Stimulated activated naive B cell treated with anti-CD40 and anti-IgM and Interleukin-4, amounts not matched to agents 10 μg/mL and 1 μg/mL and 100 μg/mL, for 72 hours (primary cell): ENCODE measurements at regions not wholly inside any gene's neighbourhood (a gene's known extent, or its start where the extent isn't known, plus 50 kb on each side); places are given as distances from the start of the nearest gene placed in this dataset.

Experiments used
- ATAC-seq, 2 donors: fragments of 150-1000 bp; cut with Tn5 transposase; replicated peaks; 2 replicates each; pipeline ENCODE4 v1.10.0; 2021; ENCODE audit warnings: moderate library complexity in 1 of 2
- DNase-seq: peaks from one replicate; pipeline ENCODE4 v3.0.0; 2021
- H3K27ac Mint-ChIP-seq: one replicate; pipeline ENCODE4 v1.8.0; 2022; ENCODE audit warnings: mild to moderate bottlenecking, mixed read lengths
- H3K27me3 Mint-ChIP-seq, 2 donors: one replicate each; pipeline ENCODE4 v1.8.0; 2022; ENCODE audit warnings: mixed read lengths in 2 of 2
- H3K36me3 Mint-ChIP-seq, 2 donors: one replicate each; pipeline ENCODE4 v1.8.0; 2022; ENCODE audit warnings: mixed read lengths in 2 of 2, mild to moderate bottlenecking in 1 of 2
- H3K4me1 Mint-ChIP-seq, 2 donors: one replicate each; pipeline ENCODE4 v1.8.0; 2022; ENCODE audit warnings: mixed read lengths in 2 of 2, mild to moderate bottlenecking in 1 of 2
- H3K4me3 Mint-ChIP-seq, 2 donors: one replicate each; pipeline ENCODE4 v1.8.0; 2022; ENCODE audit warnings: mild to moderate bottlenecking in 2 of 2, mixed read lengths in 2 of 2, moderate library complexity in 1 of 2
- H3K9me3 Mint-ChIP-seq, 2 donors: one replicate each; pipeline ENCODE4 v1.8.0; 2022; ENCODE audit warnings: mixed read lengths in 2 of 2, mild to moderate bottlenecking in 1 of 2

DNA sequence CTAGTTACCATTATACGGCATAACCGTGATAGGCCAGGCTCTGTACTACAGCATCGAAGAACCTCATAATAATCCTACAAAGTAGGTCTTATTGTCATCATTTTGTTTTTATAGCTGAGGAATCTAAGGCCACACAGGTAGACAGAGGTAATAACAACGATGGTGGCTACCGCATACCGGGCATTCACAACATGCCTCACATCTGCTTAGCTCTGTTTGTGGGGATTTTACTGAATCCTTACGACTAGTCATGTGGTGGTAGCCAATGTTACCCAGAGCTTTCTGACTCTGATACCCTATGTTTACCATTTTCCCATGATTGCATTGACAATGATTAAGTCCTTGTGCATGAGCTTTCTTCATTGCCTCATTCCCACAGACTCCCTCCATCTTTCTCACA lies 269.4 kb downstream of the TCF7L2 start:
- no peak for ATAC-seq
- DNase-seq, result no peak
- Mint-ChIP-seq H3K27me3 (peaks cover 7 to 14% of the 10 kb centered on the region in 2 donors), H3K36me3 (no peaks in the 10 kb centered on the region), H3K9me3 (peaks cover 0 to 2% of the 10 kb centered on the region in 2 donors), H3K27ac (no peak overlapping the region), H3K4me1 (no peaks in the 10 kb centered on the region), H3K4me3 (no peak overlapping the region)

DNA sequence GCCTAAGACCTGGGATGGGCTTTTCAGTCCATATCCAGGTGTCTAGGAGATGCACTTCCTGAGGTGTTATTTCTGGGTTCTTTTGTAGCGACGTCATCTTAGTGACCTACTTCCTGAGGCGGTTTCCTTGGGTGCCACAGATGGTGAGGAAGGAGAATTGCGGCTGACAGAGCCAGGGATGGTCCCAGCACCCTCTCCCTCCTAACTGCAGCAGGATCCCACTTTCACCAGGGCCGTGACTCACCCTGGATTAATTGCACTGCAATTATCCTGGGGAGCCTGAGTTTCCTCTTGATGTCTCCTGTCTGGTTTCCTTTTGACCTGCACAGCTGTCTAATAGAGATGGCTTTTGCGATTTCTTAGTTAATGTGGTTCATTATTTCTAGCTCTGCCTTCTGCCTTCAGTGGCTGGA lies 271.7 kb downstream of the TCF7L2 start:
- H3K36me3 Mint-ChIP-seq, result no peaks in the 10 kb centered on the region
- peaks cover 14 to 15% of the 10 kb centered on the region in 2 donors for H3K27me3 Mint-ChIP-seq
- no peak overlapping the region for H3K27ac Mint-ChIP-seq
- no peak overlapping the region for H3K4me3 Mint-ChIP-seq
- ATAC-seq (no peak), DNase-seq (no peak)
- peaks cover 7 to 14% of the 10 kb centered on the region in 2 donors for H3K4me1 Mint-ChIP-seq
- H3K9me3 Mint-ChIP-seq, result no peaks in the 10 kb centered on the region

DNA sequence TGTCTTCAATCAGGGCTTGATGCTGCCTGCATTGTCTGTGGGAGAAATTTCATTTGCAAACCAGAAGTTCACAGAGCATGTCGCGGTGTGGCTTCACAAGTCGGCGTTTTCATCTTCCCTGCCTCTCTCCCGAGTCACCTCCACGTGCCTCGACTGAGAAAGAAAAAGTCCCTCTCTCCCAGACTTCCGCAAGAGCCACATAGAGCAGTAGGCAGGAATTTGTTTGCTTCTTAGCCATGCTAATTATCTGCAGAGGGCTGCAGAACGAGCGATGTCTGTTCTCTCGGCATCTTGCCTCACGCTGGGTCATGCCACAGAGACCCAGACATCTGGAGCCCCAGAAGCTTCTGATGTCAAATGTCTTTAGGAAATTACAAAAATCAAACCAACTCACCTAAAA lies 272.2 kb downstream of the TCF7L2 start:
- no peaks in the 10 kb centered on the region for H3K9me3 Mint-ChIP-seq
- peaks cover 14 to 15% of the 10 kb centered on the region in 2 donors for H3K27me3 Mint-ChIP-seq
- no peak for DNase-seq
- H3K36me3 Mint-ChIP-seq, result no peaks in the 10 kb centered on the region
- H3K27ac Mint-ChIP-seq, result no peak overlapping the region
- no peak overlapping the region for H3K4me3 Mint-ChIP-seq
- H3K4me1 Mint-ChIP-seq, result peaks cover 8 to 17% of the 10 kb centered on the region in 2 donors
- ATAC-seq, result no peak

DNA sequence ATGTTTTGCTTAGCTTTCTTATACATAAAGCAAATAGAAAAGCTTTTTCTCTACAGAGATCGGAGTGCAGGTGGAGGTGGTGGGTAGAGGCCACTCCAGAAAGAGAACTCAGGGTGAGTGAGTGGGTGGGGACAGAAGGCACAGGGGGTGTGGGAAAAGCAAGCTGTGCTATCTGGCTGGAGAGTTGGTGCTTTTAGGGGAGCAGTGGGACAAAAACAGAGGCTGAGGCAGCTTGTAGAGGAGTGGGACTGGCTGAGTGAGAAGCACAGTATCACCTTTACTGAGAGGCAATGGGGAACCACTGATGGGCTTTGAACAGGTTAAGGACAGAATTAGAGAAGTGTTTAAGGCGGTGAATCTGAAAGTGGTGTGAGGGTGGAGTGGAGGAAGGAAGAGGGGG lies 275.3 kb downstream of the TCF7L2 start:
- no peak for ATAC-seq
- Mint-ChIP-seq H3K4me1 (peaks cover 8 to 17% of the 10 kb centered on the region in 2 donors), H3K27ac (no peak overlapping the region), H3K27me3 (peaks cover 14 to 15% of the 10 kb centered on the region in 2 donors), H3K9me3 (no peaks in the 10 kb centered on the region), H3K36me3 (no peaks in the 10 kb centered on the region), H3K4me3 (no peak overlapping the region)
- no peak for DNase-seq

DNA sequence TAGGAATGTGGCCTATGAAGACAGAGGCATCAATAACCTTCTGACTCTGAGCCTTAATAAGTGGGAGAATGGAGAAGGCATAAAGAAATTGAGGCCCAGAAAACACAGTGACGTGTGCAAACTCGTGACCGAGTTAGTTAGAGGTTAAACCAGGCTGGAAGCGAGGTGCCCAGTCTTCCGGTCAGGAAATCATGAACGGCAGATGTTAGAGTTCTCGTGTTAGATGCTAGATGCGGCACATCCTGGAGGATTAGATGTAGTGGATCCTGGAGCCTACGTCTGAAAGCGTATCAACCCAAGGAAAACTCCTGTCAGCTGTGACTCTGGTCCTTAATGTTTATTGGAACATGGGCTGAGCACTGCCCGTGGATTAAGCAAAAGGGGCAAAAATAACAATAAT lies 275.9 kb downstream of the TCF7L2 start:
- Mint-ChIP-seq H3K4me1 (peaks cover 8 to 17% of the 10 kb centered on the region in 2 donors), H3K27me3 (peaks cover 14 to 15% of the 10 kb centered on the region in 2 donors), H3K9me3 (no peaks in the 10 kb centered on the region), H3K36me3 (no peaks in the 10 kb centered on the region), H3K27ac (no peak overlapping the region), H3K4me3 (no peak overlapping the region)
- ATAC-seq, result no peak
- no peak for DNase-seq

DNA sequence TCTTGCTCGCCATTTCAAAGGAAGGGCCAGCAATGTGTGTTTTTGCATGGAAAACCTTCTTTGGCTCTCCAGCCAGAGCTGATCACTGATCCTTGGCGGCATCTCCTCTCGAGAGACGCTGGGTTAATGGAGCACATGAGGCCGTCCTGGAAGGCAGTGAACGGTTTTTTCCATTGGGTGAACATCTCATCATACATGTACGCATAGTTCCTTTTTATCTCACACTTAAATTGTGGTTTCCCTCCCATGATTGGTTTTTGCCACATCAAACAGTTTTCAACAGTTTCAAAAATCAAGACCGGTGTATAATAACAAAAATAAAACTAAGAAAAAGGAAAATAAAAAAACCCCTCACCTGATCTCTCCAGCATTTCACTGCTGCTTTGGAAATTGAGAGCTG lies 276.4 kb downstream of the TCF7L2 start:
- H3K4me1 Mint-ChIP-seq, result peaks cover 8 to 17% of the 10 kb centered on the region in 2 donors
- no peaks in the 10 kb centered on the region for H3K36me3 Mint-ChIP-seq
- DNase-seq (peak; percentile 4), ATAC-seq (peak; percentile 75 to 80)
- no peaks in the 10 kb centered on the region for H3K9me3 Mint-ChIP-seq
- H3K27ac Mint-ChIP-seq, result no peak overlapping the region
- H3K27me3 Mint-ChIP-seq, result peaks cover 14 to 15% of the 10 kb centered on the region in 2 donors
- H3K4me3 Mint-ChIP-seq, result no peak overlapping the region

DNA sequence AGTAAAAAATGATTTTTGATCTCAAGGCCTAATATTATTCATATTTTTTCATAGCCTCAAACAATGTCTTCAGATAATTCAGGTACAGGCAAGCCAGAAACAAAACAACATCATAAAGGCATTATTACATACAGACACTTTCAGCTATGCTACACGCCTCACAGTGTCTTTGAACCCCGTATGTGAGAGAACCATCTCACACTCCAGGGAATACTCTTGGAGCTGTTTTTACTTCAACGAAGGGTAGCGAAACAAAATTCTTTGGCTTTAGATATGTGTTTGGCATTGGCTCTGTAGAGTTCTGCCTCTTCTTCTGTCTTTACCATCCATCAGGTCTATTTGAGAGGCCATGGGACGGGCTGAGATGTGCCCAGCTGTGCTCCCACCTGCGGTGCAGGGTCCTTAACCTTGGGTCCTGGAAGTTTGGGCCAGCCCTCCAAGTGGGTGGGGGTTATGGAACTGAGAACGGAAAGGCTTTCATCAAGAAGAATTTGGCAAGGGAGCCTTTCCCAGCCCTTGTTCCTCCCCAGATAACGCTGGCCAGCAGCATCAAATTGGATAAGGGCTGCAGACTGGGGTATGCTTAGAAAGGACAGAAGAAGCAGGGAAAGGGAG lies 276.9 kb downstream of the TCF7L2 start:
- H3K4me1 Mint-ChIP-seq, result peaks cover 8 to 17% of the 10 kb centered on the region in 2 donors
- H3K27me3 Mint-ChIP-seq, result peaks cover 14 to 15% of the 10 kb centered on the region in 2 donors
- ATAC-seq (no peak), DNase-seq (no peak)
- H3K27ac Mint-ChIP-seq, result no peak overlapping the region
- no peaks in the 10 kb centered on the region for H3K36me3 Mint-ChIP-seq
- no peaks in the 10 kb centered on the region for H3K9me3 Mint-ChIP-seq
- H3K4me3 Mint-ChIP-seq, result no peak overlapping the region

DNA sequence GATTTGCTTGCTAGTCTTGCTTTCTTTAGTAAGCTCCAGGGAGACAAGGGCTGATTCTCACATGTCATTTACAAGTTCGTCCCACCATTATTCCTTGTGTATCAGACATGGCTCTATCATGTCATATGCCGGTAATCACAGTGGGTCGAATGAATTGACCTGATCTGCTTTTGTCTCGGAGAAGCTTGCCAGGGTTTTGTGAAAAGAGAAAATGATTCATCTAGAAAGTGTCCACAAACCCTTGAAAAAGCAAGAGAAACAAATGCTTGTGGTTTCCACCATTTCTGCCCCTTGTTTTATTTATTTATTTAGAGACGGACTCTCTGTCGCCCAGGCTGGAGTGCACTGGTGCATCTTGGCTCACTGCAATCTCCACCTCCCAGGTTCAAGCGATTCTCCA lies 278.5 kb downstream of the TCF7L2 start:
- Mint-ChIP-seq H3K9me3 (no peaks in the 10 kb centered on the region), H3K4me3 (no peak overlapping the region), H3K36me3 (no peaks in the 10 kb centered on the region), H3K4me1 (peaks cover 11 to 25% of the 10 kb centered on the region in 2 donors), H3K27ac (no peak overlapping the region), H3K27me3 (peaks cover 5 to 10% of the 10 kb centered on the region in 2 donors)
- ATAC-seq (no peak), DNase-seq (no peak)

DNA sequence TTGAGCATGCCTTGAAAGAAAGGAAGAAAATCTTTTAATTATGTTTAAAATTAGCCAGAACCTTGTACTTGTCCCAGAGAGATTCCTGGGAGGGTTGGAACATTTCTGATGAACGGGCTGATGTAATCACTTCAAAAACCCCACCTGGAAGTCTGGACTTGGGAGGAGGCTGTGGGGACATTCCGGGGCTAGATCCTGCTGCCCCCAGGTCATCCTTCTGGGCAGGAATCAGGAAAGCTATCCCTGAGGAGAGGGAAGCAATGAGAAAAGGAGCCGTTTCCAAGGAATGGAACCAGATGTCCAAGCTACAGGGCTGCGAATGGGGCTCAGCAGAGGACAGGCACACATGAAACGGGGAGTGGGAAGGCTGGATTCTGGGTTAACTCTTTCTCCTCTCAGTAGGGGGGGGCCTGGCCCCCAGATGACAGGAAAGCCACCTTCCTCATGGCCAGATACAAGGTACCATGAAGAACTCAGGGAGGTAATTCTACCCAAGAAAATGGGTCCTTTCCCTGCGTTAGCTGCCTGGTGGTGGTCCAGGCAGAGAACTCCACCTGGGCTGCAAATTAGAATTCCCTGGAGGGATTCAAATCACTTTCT lies 280.1 kb downstream of the TCF7L2 start:
- peaks cover 13 to 29% of the 10 kb centered on the region in 2 donors for H3K4me1 Mint-ChIP-seq
- no peaks in the 10 kb centered on the region for H3K36me3 Mint-ChIP-seq
- peaks cover 0 to 7% of the 10 kb centered on the region in 2 donors for H3K27me3 Mint-ChIP-seq
- H3K4me3 Mint-ChIP-seq, result no peak overlapping the region
- H3K27ac Mint-ChIP-seq, result no peak overlapping the region
- ATAC-seq (no peak), DNase-seq (no peak)
- no peaks in the 10 kb centered on the region for H3K9me3 Mint-ChIP-seq

DNA sequence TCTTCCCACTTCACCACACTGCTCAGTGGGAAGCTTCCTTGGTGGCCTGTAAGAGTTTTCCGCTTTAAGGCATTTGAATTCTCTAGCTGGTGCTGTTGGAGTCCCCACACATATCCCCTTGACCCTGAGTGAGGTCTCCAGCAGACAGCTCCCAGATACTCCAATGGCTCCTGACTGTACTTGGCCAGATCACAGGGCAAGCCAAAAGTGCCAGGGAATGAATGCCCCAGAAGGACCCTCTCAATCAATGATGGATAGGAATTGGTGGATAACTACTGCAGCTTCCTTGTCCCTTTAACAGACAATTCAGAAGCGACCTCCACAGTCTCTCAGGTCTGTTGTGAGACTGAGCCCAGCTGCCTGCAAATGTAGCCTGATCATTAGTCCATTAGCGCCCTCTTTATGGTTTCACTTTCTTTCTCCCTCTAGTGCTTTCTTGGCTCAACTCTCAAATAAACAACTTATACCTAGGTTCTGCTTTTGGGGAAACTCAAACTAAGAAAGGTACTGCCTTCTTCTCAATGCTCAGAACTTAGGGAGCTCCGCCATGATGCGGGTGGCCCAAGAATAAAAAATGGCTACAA lies 283.0 kb downstream of the TCF7L2 start:
- DNase-seq (no peak), ATAC-seq (peak; percentile 57 to 60)
- peaks cover 4 to 12% of the 10 kb centered on the region in 2 donors for H3K4me1 Mint-ChIP-seq
- H3K27ac Mint-ChIP-seq, result no peak overlapping the region
- H3K9me3 Mint-ChIP-seq, result no peaks in the 10 kb centered on the region
- peak overlapping the region in 1 of 2 donors; percentile 8 for H3K4me3 Mint-ChIP-seq
- H3K27me3 Mint-ChIP-seq, result no peaks in the 10 kb centered on the region
- no peaks in the 10 kb centered on the region for H3K36me3 Mint-ChIP-seq

DNA sequence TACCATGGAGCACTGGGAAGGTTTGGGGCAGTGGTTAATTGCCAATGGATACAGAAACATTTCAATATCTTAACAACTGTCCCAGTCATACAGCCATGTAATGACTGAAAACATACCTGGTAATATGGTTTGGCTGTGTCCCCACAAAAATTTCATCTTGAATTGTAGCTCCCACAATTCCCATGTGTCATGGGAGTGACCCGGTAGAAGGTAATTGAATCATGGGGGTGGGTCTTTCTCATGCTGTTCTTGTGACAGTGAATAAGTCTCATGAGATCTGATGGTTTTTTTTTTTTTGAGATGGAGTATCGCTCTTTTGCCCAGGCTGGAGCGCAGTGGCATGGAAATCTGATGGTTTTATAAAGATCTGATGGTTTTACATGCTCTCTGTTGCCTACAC lies 284.4 kb downstream of the TCF7L2 start:
- Mint-ChIP-seq H3K27ac (no peak overlapping the region), H3K4me1 (peaks cover 4 to 12% of the 10 kb centered on the region in 2 donors), H3K27me3 (no peaks in the 10 kb centered on the region), H3K4me3 (no peak overlapping the region), H3K9me3 (no peaks in the 10 kb centered on the region), H3K36me3 (no peaks in the 10 kb centered on the region)
- ATAC-seq (no peak), DNase-seq (no peak)

DNA sequence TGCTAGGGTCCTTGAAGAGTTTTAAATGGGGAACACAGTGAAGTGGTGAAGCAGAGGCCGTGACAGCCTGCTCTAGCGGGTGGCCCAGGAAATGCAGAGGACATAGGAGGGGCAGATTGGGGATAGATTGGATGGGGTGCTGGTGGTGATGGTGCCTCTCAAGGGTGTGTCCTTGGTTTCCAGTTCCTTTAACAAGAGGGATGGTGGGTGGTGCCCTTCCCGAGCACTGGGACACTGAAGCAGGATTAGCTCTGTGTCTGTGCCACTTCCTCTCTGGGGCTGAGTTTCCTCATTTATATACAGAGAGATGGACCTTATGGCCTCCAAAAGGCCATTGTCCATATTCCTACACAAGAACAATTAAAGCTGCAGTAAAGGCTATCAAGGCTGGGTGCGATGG lies 285.5 kb downstream of the TCF7L2 start:
- no peaks in the 10 kb centered on the region for H3K9me3 Mint-ChIP-seq
- no peaks in the 10 kb centered on the region for H3K36me3 Mint-ChIP-seq

DNA sequence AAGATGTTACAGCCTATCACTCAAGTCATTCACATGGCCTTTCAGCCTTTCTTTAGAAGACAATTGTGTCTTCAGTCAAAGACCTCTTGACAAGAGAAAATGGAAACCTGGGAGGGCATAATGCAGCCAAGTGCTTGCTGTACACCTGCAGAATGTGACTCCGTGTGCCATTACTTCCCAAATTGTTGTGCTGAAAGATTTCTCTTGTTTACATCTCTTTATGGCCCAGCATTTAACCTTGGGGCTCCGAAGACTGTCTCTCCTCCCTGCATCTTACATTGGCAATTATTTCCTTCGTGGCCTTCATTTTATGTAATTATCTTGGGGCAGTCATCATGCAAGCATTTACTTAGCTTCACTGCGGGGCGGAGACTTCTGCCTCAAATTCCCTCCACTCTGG lies 287.0 kb downstream of the TCF7L2 start:
- Mint-ChIP-seq H3K27ac (no peak overlapping the region), H3K9me3 (no peaks in the 10 kb centered on the region), H3K4me1 (peaks cover 4 to 12% of the 10 kb centered on the region in 2 donors), H3K36me3 (no peaks in the 10 kb centered on the region), H3K27me3 (peaks cover 0 to 4% of the 10 kb centered on the region in 2 donors), H3K4me3 (no peak overlapping the region)
- ATAC-seq, result no peak
- DNase-seq, result no peak

More for the DNA sequence above, 285.5 kb downstream of the TCF7L2 start:
- peaks cover 0 to 4% of the 10 kb centered on the region in 2 donors for H3K27me3 Mint-ChIP-seq
- peaks cover 4 to 12% of the 10 kb centered on the region in 2 donors for H3K4me1 Mint-ChIP-seq
- DNase-seq, result no peak
- no peak overlapping the region for H3K4me3 Mint-ChIP-seq
- no peak overlapping the region for H3K27ac Mint-ChIP-seq
- ATAC-seq, result no peak

DNA sequence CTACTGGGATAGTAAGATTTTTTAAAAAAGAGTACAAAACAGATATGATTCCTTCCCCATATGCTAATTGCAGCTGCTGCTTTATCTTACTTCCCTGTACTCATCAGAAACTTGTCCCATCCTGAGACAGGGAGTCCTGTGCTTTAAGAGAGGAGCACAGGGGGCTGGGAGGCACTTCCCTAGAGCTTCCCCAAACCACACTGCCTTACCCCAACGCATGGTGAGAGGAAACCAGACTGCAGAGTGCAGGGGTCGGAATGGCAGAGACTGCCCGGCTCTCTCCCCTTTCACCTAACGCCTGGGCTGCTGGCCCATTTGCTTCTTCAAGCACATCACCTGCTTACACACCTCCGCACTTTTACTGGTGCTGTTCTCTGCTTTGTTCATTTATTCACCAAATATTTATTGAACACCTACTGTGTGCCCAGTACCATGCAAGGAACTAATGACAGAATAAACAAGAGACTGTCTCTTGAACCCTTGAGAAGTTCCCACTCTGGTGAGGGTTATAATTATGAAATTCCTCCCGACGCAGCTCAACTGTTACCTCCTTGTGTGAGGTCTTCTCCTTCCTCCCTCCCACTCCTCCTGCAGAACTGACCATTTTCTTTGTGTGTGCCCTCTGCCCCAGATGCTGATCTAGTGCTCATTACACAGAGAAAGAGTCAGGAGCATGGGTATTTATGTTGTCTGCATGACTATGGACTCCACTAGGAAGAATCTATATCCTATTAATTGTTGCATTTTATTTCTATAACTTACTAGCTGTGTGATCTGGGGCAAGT lies 289.7 kb downstream of the TCF7L2 start:
- Mint-ChIP-seq H3K36me3 (no peaks in the 10 kb centered on the region), H3K4me3 (no peak overlapping the region), H3K4me1 (peaks cover 0 to 4% of the 10 kb centered on the region in 2 donors), H3K27ac (no peak overlapping the region), H3K9me3 (no peaks in the 10 kb centered on the region), H3K27me3 (peaks cover 0 to 4% of the 10 kb centered on the region in 2 donors)
- ATAC-seq (no peak), DNase-seq (no peak)
